ENCODE measurements at regions not wholly inside any gene's neighbourhood (a gene's known extent, or its start where the extent isn't known, plus 50 kb on each side); places are given as distances from the start of the nearest gene placed in this dataset.

- TF ChIP-seq CTCF (IDR thresholded peaks at IDR 0.05; ENCODE audit: low read depth, low read length), result no peak
- H3K4me3 ChIP-seq (replicated peaks in 1 of 2; ENCODE audit: low read depth in 2 of 2, low read length in 2 of 2), result no peak overlapping the region
- no peak for DNase-seq (ENCODE audit: low read depth in 2 of 2)
Measured at GRCh38 chr2:228846161-228846560, 424.9 kb downstream of the PID1 start.

- DNase-seq (ENCODE audit: low read depth in 2 of 2), result no peak
- H3K4me3 ChIP-seq (replicated peaks in 1 of 2; ENCODE audit: low read depth in 2 of 2, low read length in 2 of 2), result no peak overlapping the region
- no peak for TF ChIP-seq CTCF (IDR thresholded peaks at IDR 0.05; ENCODE audit: low read depth, low read length)
Measured at GRCh38 chr2:228845162-228845925, 425.7 kb downstream of the PID1 start.

GRCh38 chr2:228841877-228842276 lies 429.2 kb downstream of the PID1 start:
- TF ChIP-seq CTCF (IDR thresholded peaks at IDR 0.05; ENCODE audit: low read depth, low read length), result no peak
- H3K4me3 ChIP-seq (replicated peaks in 1 of 2; ENCODE audit: low read depth in 2 of 2, low read length in 2 of 2), result no peak overlapping the region
- peak; percentile 34 to 74 for DNase-seq (ENCODE audit: low read depth in 2 of 2)

- H3K4me3 ChIP-seq (replicated peaks in 1 of 2; ENCODE audit: low read depth in 2 of 2, low read length in 2 of 2), result no peak overlapping the region
- no peak for DNase-seq (ENCODE audit: low read depth in 2 of 2)
- no peak for TF ChIP-seq CTCF (IDR thresholded peaks at IDR 0.05; ENCODE audit: low read depth, low read length)
Measured at GRCh38 chr2:228841475-228841874, 429.6 kb downstream of the PID1 start.

GRCh38 chr2:228840743-228841114 lies 430.4 kb downstream of the PID1 start:
- no peak overlapping the region for H3K4me3 ChIP-seq (replicated peaks in 1 of 2; ENCODE audit: low read depth in 2 of 2, low read length in 2 of 2)
- DNase-seq (ENCODE audit: low read depth in 2 of 2), result no peak
- TF ChIP-seq CTCF (IDR thresholded peaks at IDR 0.05; ENCODE audit: low read depth, low read length), result no peak

- no peak for DNase-seq (ENCODE audit: low read depth in 2 of 2)
- no peak overlapping the region for H3K4me3 ChIP-seq (replicated peaks in 1 of 2; ENCODE audit: low read depth in 2 of 2, low read length in 2 of 2)
- TF ChIP-seq CTCF (IDR thresholded peaks at IDR 0.05; ENCODE audit: low read depth, low read length), result no peak
Measured at GRCh38 chr2:228840113-228840742, 430.9 kb downstream of the PID1 start.
